OCI-LY3 (cell line): ENCODE measurements at regions not wholly inside any gene's neighbourhood (a gene's known extent, or its start where the extent isn't known, plus 50 kb on each side); places are given as distances from the start of the nearest gene placed in this dataset.

ENCODE experiments used
- EZH2phosphoT487 ChIP-seq: fragments of 200-600 bp; shearing (Covaris generic); IDR thresholded peaks from 2 replicates; pipeline ENCODE4 v1.6.1; 2018; ENCODE audit warnings: antibody characterized with exemption, mixed run types, low read depth
- TF ChIP-seq, protein P1 (sequence below): fragments of 200-600, 300-600 bp; sonication (generic); IDR thresholded peaks from 2 replicates; pipeline ENCODE4 v1.5.1; 2014; ENCODE audit warnings: antibody characterized with exemption, low read length, low read depth

DNA sequence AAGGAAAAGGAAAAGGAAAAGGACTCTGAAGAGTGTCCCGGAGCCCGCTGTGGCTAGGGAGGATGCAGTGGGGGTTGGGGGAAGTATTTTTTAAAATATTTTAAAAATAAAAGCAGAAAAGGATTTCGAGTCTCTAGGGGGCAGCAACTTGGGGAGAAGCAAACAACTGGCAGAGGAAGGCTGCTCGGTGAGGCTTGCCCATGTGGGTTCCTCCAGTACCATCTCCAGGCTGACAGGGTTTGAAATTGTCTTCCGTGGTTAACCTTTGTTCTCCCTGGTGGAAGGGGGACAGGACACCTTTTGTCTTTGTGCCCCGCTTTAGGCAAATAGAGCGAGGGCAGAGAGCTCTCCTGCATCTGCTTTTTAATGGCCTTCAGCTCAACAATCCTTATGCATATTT is 60.4 kb upstream of the SNX9 start:
- TF ChIP-seq, protein P1, sequence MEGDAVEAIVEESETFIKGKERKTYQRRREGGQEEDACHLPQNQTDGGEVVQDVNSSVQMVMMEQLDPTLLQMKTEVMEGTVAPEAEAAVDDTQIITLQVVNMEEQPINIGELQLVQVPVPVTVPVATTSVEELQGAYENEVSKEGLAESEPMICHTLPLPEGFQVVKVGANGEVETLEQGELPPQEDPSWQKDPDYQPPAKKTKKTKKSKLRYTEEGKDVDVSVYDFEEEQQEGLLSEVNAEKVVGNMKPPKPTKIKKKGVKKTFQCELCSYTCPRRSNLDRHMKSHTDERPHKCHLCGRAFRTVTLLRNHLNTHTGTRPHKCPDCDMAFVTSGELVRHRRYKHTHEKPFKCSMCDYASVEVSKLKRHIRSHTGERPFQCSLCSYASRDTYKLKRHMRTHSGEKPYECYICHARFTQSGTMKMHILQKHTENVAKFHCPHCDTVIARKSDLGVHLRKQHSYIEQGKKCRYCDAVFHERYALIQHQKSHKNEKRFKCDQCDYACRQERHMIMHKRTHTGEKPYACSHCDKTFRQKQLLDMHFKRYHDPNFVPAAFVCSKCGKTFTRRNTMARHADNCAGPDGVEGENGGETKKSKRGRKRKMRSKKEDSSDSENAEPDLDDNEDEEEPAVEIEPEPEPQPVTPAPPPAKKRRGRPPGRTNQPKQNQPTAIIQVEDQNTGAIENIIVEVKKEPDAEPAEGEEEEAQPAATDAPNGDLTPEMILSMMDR: no peak; the same call in 1 of the 2 replicates
- TF ChIP-seq EZH2phosphoT487: no peak
